Activated CD4-positive, CD25-positive, alpha-beta regulatory T cell treated with anti-CD3 and anti-CD28 coated beads, Interleukin-2, amount 50 U/mL, for 72 hours (primary cell): ENCODE measurements at regions not wholly inside any gene's neighbourhood (a gene's known extent, or its start where the extent isn't known, plus 50 kb on each side); places are given as distances from the start of the nearest gene placed in this dataset.
"Not testable (repeated sequence)": the region's sequence is repeated elsewhere in the genome, so short reads cannot be mapped to it uniquely, and the experiment has no call there.

ENCODE experiments used
- DNase-seq: peaks from one replicate; pipeline ENCODE4 v3.0.0; 2021

- DNase-seq: no peak
Measured at GRCh38 chr11:82533628-82534327, 199.9 kb downstream of the FAM181B start.

GRCh38 chr11:82529936-82530335 is 203.7 kb downstream of the FAM181B start:
- DNase-seq: no peak

DNA sequence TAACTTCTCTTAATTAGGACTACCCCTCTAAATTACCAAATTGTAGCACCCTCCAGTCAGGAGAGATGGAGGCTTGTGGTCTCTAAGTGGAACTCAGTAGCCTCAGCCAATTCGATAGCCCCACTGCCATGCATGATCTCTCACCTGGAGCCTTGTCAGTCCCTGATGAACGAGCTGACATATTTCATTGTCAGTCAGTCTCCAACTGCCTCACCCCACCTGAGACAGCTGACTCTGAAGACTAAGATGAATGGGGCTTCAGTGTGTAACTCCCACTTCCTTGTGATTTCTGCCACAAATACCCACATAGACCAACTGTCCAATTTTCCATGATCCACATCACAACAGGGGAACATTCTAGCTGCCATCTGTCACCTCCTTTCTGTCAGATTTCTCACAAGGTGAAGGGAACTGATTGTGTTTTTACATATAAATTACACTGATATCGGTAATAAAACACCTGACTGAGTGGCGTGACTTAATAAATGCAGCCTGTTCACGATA is 206.5 kb downstream of the FAM181B start:
- DNase-seq: no peak

- DNase-seq: no peak
Measured at GRCh38 chr11:82523141-82523540, 210.5 kb downstream of the FAM181B start.

- no peak for DNase-seq
Measured at GRCh38 chr11:82521427-82521826, 212.2 kb downstream of the FAM181B start.

GRCh38 chr11:82507288-82507687 is 226.4 kb downstream of the FAM181B start:
- DNase-seq: no peak

- no peak for DNase-seq
Measured at GRCh38 chr11:82505379-82505778, 228.3 kb downstream of the FAM181B start.

DNA sequence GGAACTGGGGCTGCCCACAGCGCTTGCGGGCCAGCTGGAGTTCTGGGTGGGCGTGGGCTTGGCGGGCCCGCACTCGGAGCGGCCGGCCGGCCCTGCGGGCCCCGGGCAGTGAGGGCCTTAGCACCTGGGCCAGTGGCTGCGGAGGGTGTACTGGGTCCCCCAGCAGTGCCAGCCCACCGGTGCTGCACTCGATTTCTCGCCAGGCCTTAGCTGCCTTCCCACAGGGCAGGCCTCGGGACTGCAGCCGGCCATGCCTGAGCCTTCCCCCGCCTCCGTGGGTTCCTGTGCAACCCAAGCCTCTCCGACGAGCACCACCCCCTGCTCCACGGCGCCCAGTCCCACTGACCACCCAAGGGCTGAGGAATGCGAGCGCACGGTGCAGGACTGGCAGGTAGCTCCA is 232.5 kb downstream of the FAM181B start:
- not testable (repeated sequence) for DNase-seq

GRCh38 chr11:82494988-82495432 is 238.7 kb downstream of the FAM181B start:
- DNase-seq: no peak

- DNase-seq: no peak
Measured at GRCh38 chr11:82474876-82475275, 258.8 kb downstream of the FAM181B start.

DNA sequence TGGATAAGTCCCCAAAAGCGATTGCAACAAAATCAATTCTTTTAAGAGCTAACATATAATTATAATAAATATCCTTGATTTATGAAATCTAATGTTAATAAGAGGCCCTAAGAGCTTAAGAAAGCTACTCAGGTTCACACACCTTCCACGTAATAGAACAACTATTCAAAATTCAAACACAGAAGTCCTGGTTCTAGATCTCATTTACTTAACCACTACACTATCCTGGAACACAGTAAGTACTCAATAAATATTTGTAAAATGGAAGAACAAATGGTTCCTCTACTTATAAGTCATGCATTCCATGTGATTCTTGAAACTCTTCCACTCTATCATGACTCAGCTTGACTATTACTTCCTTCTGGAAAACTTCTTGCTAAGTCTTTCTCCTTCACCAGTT is 268.2 kb downstream of the FAM181B start:
- no peak for DNase-seq

DNA sequence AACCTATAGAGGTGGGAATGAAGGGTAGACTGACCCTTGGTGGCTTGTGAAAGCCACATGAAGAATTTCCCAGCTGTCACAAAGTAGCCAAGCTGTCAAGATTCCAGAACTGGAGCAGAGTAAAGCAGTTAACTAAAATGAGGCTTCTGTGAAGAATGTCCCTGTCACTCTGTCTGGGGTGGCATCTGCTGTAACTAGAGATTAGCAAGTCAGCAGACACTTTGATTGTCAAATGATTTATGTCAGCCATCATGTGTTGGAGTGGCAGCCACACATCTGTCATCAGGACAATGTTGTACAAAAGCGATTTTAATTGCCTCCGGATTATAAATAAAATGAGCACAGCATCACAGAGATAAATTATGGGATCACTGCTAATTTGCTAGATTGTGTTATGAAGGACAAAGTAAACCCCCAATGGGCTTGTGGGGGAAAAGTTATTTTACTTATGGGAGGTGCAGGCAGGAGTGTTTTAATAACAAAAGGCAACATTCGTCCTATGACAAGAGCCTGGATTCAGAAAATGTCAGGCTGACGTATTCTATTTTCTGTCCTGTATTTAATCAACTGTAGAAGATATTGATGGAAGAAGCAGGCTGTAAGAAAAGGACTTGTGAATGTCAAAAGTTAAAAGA is 270.9 kb downstream of the FAM181B start:
- DNase-seq: no peak

DNA sequence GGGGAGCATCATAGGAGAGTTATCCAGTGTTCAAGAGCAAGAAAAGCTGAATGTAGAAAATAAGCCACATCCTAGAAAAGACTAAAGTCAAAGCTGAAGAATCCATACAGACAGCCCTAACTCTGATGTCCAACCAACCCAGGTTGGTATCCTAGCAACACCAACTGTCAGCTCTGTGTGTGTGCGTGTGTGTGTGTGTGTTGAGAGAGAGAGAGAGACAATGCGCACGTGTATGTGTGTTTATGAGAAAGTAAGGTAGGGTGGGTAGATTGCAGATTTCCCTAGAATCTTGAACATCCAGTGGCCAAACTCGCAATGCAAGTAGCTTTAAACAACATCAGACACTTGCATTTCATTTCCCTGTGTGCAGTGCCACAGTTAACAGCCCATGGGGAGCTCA is 274.9 kb downstream of the FAM181B start:
- no peak for DNase-seq

DNA sequence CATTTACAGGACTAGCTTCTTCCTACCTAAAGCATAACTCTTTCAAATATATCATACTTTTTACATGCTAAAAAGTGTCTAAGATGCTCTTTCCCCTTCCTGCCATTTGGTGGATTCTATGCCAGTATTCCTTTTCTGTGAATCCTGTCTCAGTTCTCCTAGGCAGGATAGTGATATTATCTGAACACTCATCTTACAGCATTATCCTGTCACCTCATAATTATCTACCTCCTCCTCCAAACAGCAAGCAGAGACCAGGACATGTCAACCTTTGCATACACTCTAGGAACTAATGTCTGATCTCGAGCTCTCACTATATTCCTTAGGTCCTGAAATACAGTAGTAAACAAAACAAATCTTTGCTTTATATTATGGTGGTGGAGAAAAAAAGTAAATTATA is 275.5 kb downstream of the FAM181B start:
- no peak for DNase-seq

GRCh38 chr11:82450996-82451395 is 282.7 kb downstream of the FAM181B start:
- no peak for DNase-seq

GRCh38 chr11:82406611-82407010 is 327.1 kb downstream of the FAM181B start:
- no peak for DNase-seq

DNA sequence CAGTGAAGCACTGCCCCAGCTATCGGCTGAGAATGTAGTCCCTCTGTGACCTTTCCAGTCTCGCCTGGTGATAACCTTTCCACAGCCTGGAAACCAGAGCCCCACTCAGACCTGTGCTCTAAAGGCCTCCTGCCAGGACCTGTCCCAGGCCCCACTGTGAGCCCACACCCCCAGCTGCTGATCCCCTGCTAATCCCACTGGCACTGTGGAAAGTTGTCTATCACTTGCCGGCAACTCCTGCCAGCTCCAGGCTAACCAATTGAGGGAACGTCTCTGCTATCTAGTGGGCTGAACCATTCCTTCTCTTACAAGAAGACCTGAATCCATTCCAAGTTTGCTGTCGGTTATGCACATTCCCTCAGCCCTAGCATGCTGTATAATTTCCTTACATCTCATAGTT is 328.2 kb downstream of the FAM181B start:
- DNase-seq: no peak

DNA sequence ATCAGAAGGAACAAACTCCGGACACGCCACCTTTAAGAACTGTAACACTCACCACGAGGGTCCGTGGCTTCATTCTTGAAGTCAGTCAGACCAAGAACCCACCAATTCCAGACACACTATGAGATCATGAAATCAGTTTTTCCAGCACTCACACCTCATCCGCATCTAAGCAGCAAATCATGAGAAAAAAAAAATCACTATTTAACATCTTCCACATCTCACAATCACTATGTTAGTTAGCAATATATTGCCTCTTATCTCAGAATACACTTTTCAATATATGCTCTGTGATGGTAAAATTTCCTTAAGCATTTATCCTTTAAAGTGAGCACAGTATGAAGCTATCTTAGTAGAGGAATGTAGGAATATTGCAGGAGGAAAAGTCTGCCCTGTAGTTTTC is 328.7 kb downstream of the FAM181B start:
- DNase-seq: no peak

DNA sequence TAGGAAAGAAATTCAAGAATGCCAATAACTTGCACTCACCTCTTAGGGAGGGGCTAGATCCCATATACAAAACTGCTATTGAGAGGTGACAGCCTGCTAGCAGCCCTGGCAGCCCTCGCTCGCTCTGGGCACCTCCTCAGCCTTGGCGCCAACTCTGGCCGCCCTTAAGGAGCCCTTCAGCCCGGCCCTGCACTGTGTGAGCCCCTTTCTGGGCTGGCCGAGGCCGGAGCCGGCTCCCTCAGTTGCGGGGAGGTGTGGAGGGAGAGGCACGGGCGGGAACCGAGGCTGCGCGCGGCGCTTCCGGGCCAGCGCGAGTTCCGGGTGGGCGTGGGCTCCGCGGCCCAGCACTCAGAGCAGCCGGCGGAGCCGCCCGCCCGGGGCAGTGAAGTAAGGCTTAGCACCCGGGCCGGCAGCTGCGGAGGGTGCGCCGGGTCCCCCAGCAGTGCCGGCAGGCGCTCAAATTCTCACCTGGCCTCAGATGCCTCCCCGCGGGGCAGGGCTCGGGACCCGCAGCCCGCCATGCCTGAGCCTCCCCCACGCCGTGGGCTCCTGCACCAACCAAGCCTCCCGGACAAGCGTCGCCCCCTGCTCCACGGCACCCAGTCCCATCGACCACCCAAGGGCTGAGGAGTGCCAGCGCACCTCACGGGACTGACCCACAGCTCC is 329.9 kb downstream of the FAM181B start:
- no peak for DNase-seq

- DNase-seq: no peak
Measured at GRCh38 chr11:82398300-82398815, 335.3 kb downstream of the FAM181B start.

DNA sequence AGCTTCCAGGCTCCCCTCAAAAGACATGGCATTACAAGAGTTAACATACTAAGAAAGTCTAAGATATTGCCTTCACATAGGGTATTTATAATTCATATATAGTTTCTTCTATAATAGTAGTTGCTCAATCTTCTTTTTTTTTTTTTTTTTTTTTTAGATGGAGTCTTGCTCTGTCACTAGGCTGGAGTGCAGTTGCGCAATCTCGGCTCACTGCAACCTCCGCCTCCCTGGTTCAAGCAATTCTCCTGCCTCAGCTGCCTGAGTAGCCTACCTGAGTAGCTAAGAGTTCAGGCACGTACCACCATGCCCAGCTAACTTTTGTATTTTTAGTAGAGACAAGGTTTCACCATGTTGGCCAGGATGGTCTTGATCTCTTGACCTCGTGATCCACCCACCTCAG is 337.0 kb downstream of the FAM181B start:
- not testable (repeated sequence) for DNase-seq

DNA sequence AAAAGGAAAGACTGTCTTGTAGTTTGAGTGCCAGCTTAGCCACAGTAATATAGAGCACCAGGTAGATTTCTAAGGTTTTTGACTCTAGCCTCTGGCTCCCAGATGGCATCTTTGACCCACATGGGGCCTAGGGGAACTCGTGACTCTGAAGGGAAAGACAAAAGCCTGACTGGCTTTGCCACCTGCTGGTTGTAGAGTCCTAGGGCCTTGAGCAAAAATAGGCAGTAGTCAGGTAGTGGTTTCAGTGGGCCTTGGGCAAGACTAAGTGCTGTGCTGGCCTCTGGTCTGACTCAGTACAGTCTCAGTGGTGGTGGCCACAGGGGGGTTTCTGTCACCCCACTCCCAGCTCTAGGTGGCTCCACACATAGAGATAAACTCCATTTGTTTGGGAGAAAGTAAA is 349.4 kb downstream of the FAM181B start:
- no peak for DNase-seq

- no peak for DNase-seq
Measured at GRCh38 chr11:82373781-82374542, 359.7 kb downstream of the FAM181B start.
